HepG2 (cell line): ENCODE measurements at regions not wholly inside any gene's neighbourhood (a gene's known extent, or its start where the extent isn't known, plus 50 kb on each side); places are given as distances from the start of the nearest gene placed in this dataset.

ENCODE experiments used
- ATAC-seq: fragments of 200-7000 bp; cut with Tn5 transposase; 3 replicates; pipeline ENCODE4 v1.9.1; 2020; ENCODE audit warnings: mild to moderate bottlenecking, moderate library complexity
- BruUV-seq: library from RNA; stranded (reverse); fragments of 400-500 nt; replicated peaks from 2 replicates; lab custom pipeline; 2021; lab: Mats Ljungman, UMichigan
- CTCF ChIA-PET: fragments of 300-600 bp; formaldehyde crosslinking; extraction: SDS; loops from one replicate; lab custom pipeline; 2021; ENCODE audit warnings: low total read pairs, inconsistent platforms, low intra/inter-chr PET ratio; lab: Yijun Ruan, JAX
- POLR2A ChIA-PET: fragments of 350-600 bp; sonication (Branson Sonifier 250); formaldehyde crosslinking; loops from one replicate; lab custom pipeline; 2020; ENCODE audit warnings: antibody characterized with exemption, inconsistent platforms; lab: Yijun Ruan, JAX
- DNase-seq: peaks from one replicate; pipeline ENCODE4 v3.0.0-alpha.2; 2015; ENCODE audit warnings: low spot score
- FAIRE-seq: peaks from 3 replicates; lab custom pipeline; 2011; peaks lifted over from hg19 to GRCh38; lab: Jason Lieb, UNC
- H2AFZ ChIP-seq: one replicate; pipeline ENCODE4 v1.6.1; 2011; ENCODE audit warnings: low read length, inconsistent platforms
- H3K27ac ChIP-seq: fragments of 300-600 bp; 3 replicates; pipeline ENCODE4 v1.8.0; 2011; ENCODE audit warnings: mixed run types, mild to moderate bottlenecking, mixed read lengths, low read length, inconsistent platforms; ENCODE audit not compliant: insufficient read depth; ENCODE audit errors: extremely low read length
- H3K27me3 ChIP-seq, 2 experiments: fragments of 200-600 bp in 1 of 2; 2 replicates in 1 of 2; 3 replicates in 1 of 2; pipeline versions ENCODE4 v1.6.0 to v1.8.0; 2011; ENCODE audit warnings: low read length in 2 of 2, mild to moderate bottlenecking in 2 of 2, moderate library complexity in 2 of 2, inconsistent platforms in 1 of 2; ENCODE audit not compliant: insufficient read depth in 2 of 2, control insufficient read depth in 1 of 2
- H3K36me3 ChIP-seq, 2 experiments: fragments of 200-600 bp in 1 of 2; replicated peaks in 1 of 2; 2 replicates in 1 of 2; 3 replicates in 1 of 2; pipeline versions ENCODE4 v1.5.1 to v1.8.0; 2011; ENCODE audit warnings: low read length in 2 of 2, inconsistent platforms in 1 of 2; ENCODE audit not compliant: insufficient read depth in 2 of 2, control insufficient read depth in 1 of 2
- H3K4me1 ChIP-seq: 2 replicates; pipeline ENCODE4 v1.5.1; 2012; ENCODE audit warnings: low read length, inconsistent platforms; ENCODE audit not compliant: insufficient read depth
- H3K4me2 ChIP-seq: 2 replicates; pipeline ENCODE4 v1.6.0; 2011; ENCODE audit warnings: low read depth, low read length, inconsistent platforms
- H3K4me3 ChIP-seq, 3 experiments: fragments of 200-600 bp in 1 of 3; sonication (generic), shearing (Covaris generic) in 1 of 3; replicated peaks in 1 of 3; 2 replicates each; pipeline ENCODE4 v1.5.1; 2011 to 2016; ENCODE audit warnings: low read length in 3 of 3, inconsistent platforms in 2 of 3, low read depth in 2 of 3, mild to moderate bottlenecking in 2 of 3, control low read depth in 1 of 3, mixed read lengths in 1 of 3; ENCODE audit not compliant: insufficient read depth in 1 of 3
- H3K79me2 ChIP-seq: one replicate; pipeline ENCODE4 v1.6.1; 2011; ENCODE audit warnings: low read length, inconsistent platforms; ENCODE audit not compliant: insufficient read depth
- H3K9ac ChIP-seq: 2 replicates; pipeline ENCODE4 v1.6.0; 2011; ENCODE audit warnings: mild to moderate bottlenecking, low read depth, low read length, inconsistent platforms; ENCODE audit not compliant: insufficient read depth
- H3K9me3 ChIP-seq: 2 replicates; pipeline ENCODE4 v1.5.1; 2012; ENCODE audit warnings: mild to moderate bottlenecking, low read length
- H4K20me1 ChIP-seq: 2 replicates; pipeline ENCODE4 v1.6.0; 2011; ENCODE audit warnings: inconsistent platforms, mild to moderate bottlenecking, low read length, moderate library complexity; ENCODE audit not compliant: insufficient read depth
- BCL6 ChIP-seq: IDR thresholded peaks from 2 replicates; pipeline ENCODE4 v1.6.1; 2016; ENCODE audit warnings: missing genetic modification reagents, missing compliant biosample characterization
- CBX1 ChIP-seq: IDR thresholded peaks from one replicate; pipeline ENCODE4 v1.6.1; 2016; ENCODE audit warnings: antibody characterized with exemption, low read depth
- CBX2 ChIP-seq, 2 experiments: fragments of 200-600 bp in 1 of 2; sonication (generic); formaldehyde crosslinking in 1 of 2; IDR thresholded peaks; 2 replicates each; pipeline versions ENCODE4 v1.7.0 to v1.8.1; 2018 to 2022; ENCODE audit warnings: low read depth in 2 of 2, low read length in 1 of 2, mild to moderate bottlenecking in 1 of 2, missing genetic modification reagents in 1 of 2
- ELF3 ChIP-seq: IDR thresholded peaks from 2 replicates; pipeline ENCODE4 v1.6.1; 2016; ENCODE audit warnings: missing genetic modification reagents, missing compliant biosample characterization
- GTF3A ChIP-seq: sonication (generic); formaldehyde crosslinking; conservative IDR thresholded peaks from 2 replicates; pipeline ENCODE4 v1.4.0; 2020; ENCODE audit warnings: mild to moderate bottlenecking, missing genetic modification reagents
- HOXA9 ChIP-seq: sonication (generic); formaldehyde crosslinking; IDR thresholded peaks from 2 replicates; pipeline ENCODE4 v1.8.1; 2022; ENCODE audit warnings: missing genetic modification reagents, mild to moderate bottlenecking, moderate library complexity, borderline replicate concordance
- KDM3A ChIP-seq: IDR thresholded peaks from 2 replicates; pipeline ENCODE4 v1.6.1; 2018; ENCODE audit warnings: low read depth, missing compliant biosample characterization
- KLF12 ChIP-seq: sonication (generic); formaldehyde crosslinking; IDR thresholded peaks from 2 replicates; pipeline ENCODE4 v1.4.0; 2020; ENCODE audit warnings: missing genetic modification reagents, borderline replicate concordance
- NCOR1 ChIP-seq: fragments of 200-600 bp; sonication (generic); IDR thresholded peaks from 2 replicates; pipeline ENCODE4 v1.7.0; 2017; ENCODE audit warnings: antibody characterized with exemption, low read length, borderline replicate concordance
- NR0B2 ChIP-seq: sonication (generic); formaldehyde crosslinking; IDR thresholded peaks from 2 replicates; pipeline ENCODE4 v1.4.0; 2020; ENCODE audit warnings: mild to moderate bottlenecking, missing genetic modification reagents
- PTBP1 ChIP-seq: fragments of 200-400 bp; formaldehyde crosslinking; IDR thresholded peaks from 2 replicates; pipeline ENCODE4 v1.6.1; 2018; ENCODE audit warnings: low read length, low read depth; ENCODE audit not compliant: poor library complexity, severe bottlenecking
- SNAI1 ChIP-seq: sonication (generic); formaldehyde crosslinking; IDR thresholded peaks from 2 replicates; pipeline ENCODE4 v1.5.0; 2020; ENCODE audit warnings: mild to moderate bottlenecking, missing genetic modification reagents, borderline replicate concordance
- SPEN ChIP-seq: sonication (generic); formaldehyde crosslinking; IDR thresholded peaks from 2 replicates; pipeline ENCODE4 v1.5.1; 2020; ENCODE audit warnings: low read depth, mild to moderate bottlenecking, missing genetic modification reagents
- TBX2 ChIP-seq: sonication (generic); formaldehyde crosslinking; IDR thresholded peaks from 2 replicates; pipeline ENCODE4 v1.5.0; 2020; ENCODE audit warnings: missing genetic modification reagents, mild to moderate bottlenecking, borderline replicate concordance
- ZNF260 ChIP-seq: sonication (generic); formaldehyde crosslinking; IDR thresholded peaks from 2 replicates; pipeline ENCODE4 v1.4.0; 2020; ENCODE audit warnings: missing genetic modification reagents, low read depth, mild to moderate bottlenecking, borderline replicate concordance
- ZNF615 ChIP-seq: sonication (generic); formaldehyde crosslinking; IDR thresholded peaks from 2 replicates; pipeline ENCODE4 v1.5.0; 2020; ENCODE audit warnings: mild to moderate bottlenecking, missing genetic modification reagents, borderline replicate concordance
- ZNF687 ChIP-seq: sonication (generic); formaldehyde crosslinking; IDR thresholded peaks from 2 replicates; pipeline ENCODE4 v1.5.1; 2020; ENCODE audit warnings: mild to moderate bottlenecking, missing genetic modification reagents, moderate library complexity
- WGBS: methylation state at CpG from one replicate; pipeline ENCODE4 v1.1.6; 2017; ENCODE audit warnings: low lambda C conversion rate; 5-methylcytosine and 5-hydroxymethylcytosine counted together
- in situ Hi-C: cut with HindIII; loops from 2 replicates; pipeline ENCODE4 v1.10.0; 2017; ENCODE audit warnings: low pct_unique_long_range_greater_than_20kb; ENCODE audit not compliant: extremely low pct_ligation_motif_present
- intact Hi-C: fragments of 100-400 bp; cut with micrococcal nuclease; formaldehyde crosslinking; loops from one replicate; pipeline ENCODE4 v1.10.0; 2022; ENCODE audit not compliant: unreplicated experiment

DNA sequence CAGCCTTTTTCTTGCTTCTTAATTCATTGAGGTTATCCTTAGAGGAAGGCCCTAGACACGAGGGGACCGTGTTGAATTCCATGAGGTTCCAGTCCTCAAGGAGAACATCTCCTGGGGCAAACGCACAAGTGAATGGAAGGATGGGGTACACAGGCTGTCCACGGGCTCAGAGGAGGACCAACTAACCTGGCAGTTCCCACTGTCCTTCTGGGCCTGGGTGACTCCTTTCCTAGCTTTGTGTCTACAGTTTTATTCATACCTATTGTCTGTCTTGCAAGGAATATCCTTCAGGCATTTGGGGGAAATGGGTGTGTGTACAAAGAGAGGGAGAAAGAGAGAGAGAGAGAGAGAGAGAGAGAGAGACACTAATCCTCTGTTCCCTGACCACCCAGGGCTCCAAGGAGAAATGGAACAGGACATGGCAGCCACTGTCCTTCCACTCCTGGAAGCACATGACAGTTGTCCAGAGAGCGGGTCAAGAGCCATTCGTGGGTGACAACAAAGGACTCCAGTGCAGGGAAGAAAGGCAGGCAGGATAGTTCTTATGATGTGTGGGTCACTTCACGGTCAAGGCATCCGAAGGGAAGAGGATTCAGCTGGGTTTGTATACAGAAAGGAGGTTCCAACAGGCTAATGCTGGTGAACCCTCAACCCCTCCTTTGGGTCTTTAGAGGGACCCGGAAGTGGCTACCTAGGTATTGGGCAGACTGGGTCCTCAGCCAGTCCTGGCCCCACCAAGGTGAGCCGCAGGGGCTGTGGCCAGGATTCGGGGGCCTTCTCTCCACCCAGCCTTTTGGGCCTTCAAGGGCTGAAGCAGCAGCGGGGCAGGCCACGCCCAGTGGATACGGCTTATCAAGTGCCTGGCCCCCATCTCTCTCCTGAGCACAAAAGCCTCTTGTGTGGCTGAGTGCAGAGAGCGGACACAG lies 150.6 kb downstream of the MYCN start:
- H3K27me3 ChIP-seq = no peaks in the 10 kb centered on the region; a peak in 1 of 5 replicates
- no peak overlapping the region; the same call in 1 of the 2 replicates for H3K9ac ChIP-seq
- ChIA-PET POLR2A (no interaction called here), CTCF (no interaction called here)
- no peaks in the 10 kb centered on the region for H3K36me3 ChIP-seq
- peak overlapping the region; percentile 36 for H3K27ac ChIP-seq
- ATAC-seq (peak; percentile 70), DNase-seq (peak; percentile 54), FAIRE-seq (peak; percentile 56)
- peaks cover 54% of the 10 kb centered on the region for H3K4me1 ChIP-seq
- peak overlapping the region in 2 of 3 experiments; percentile 20 to 59; a peak in 2 of 6 replicates for H3K4me3 ChIP-seq
- no TSS peak for BruUV-seq
- WGBS = 34% methylated on average over 12 of the region's 15 CpGs
- H3K79me2 ChIP-seq = no peaks in the 10 kb centered on the region
- H3K9me3 ChIP-seq = no peaks in the 10 kb centered on the region
- H4K20me1 ChIP-seq = no peaks in the 10 kb centered on the region
- peak overlapping the region; percentile 75 for H3K4me2 ChIP-seq
- intact Hi-C loops (loop anchor here (2.0 to 5.0 kb wide), 2 partner anchors 22 to 149 kb away; partner anchors contain the start of gene MYCN), in situ Hi-C loops (no loop called here)
- peak overlapping the region; percentile 44 for H2AFZ ChIP-seq
- TF ChIP-seq CBX2 (IDR thresholded peaks at IDR 0.05; ENCODE audit: low read depth, low read length) (no peak), CBX2 (CRISPR knock-in tag; IDR thresholded peaks at IDR 0.05; ENCODE audit: low read depth) (no peak), NR0B2 (CRISPR knock-in tag) (no peak), ZNF615 (CRISPR knock-in tag) (no peak), PTBP1 (no peak), NCOR1 (no peak), HOXA9 (CRISPR knock-in tag) (no peak), CBX1 (no peak), SNAI1 (no peak), SPEN (CRISPR knock-in tag) (no peak), TBX2 (CRISPR knock-in tag) (0 out of 2 replicates have a peak, but pooled peaks have one; percentile 19), GTF3A (no peak), ELF3 (0 out of 2 replicates have a peak, but pooled peaks have one; percentile 16), KDM3A (CRISPR knock-in tag) (no peak), BCL6 (CRISPR knock-in tag) (no peak), ZNF260 (CRISPR knock-in tag) (no peak), ZNF687 (CRISPR knock-in tag) (peak; percentile 65), KLF12 (CRISPR knock-in tag) (no peak)
